ENCODE measurements at regions not wholly inside any gene's neighbourhood (a gene's known extent, or its start where the extent isn't known, plus 50 kb on each side); places are given as distances from the start of the nearest gene placed in this dataset.

GRCh38 chr5:116382874-116383266 lies 191.8 kb downstream of the SEMA6A start:
- no peak for TF ChIP-seq EGR1 (IDR thresholded peaks at IDR 0.05)

GRCh38 chr5:116382032-116382873 lies 192.4 kb downstream of the SEMA6A start:
- TF ChIP-seq RAD21 (IDR thresholded peaks at IDR 0.05; ENCODE audit: low read depth) (no peak), MAX (IDR thresholded peaks at IDR 0.05) (no peak), ZBTB7A (IDR thresholded peaks at IDR 0.05; ENCODE audit: low read depth) (no peak), TCF12 (IDR thresholded peaks at IDR 0.05; ENCODE audit: low read depth) (no peak), NFIC (IDR thresholded peaks at IDR 0.05) (no peak), CEBPB (IDR thresholded peaks at IDR 0.05) (no peak), YY1 (IDR thresholded peaks at IDR 0.05; ENCODE audit: low read depth) (no peak)

GRCh38 chr5:116381201-116381600 lies 193.4 kb downstream of the SEMA6A start:
- TF ChIP-seq CEBPB (IDR thresholded peaks at IDR 0.05) = no peak
- no peak for TF ChIP-seq YY1 (IDR thresholded peaks at IDR 0.05; ENCODE audit: low read depth)
- no peak for TF ChIP-seq TCF12 (IDR thresholded peaks at IDR 0.05; ENCODE audit: low read depth)

- no peak for TF ChIP-seq TEAD4 (IDR thresholded peaks at IDR 0.05)
- TF ChIP-seq YY1 (IDR thresholded peaks at IDR 0.05; ENCODE audit: low read depth) = no peak
- TF ChIP-seq TCF12 (IDR thresholded peaks at IDR 0.05; ENCODE audit: low read depth) = no peak
- TF ChIP-seq ZBTB7A (IDR thresholded peaks at IDR 0.05; ENCODE audit: low read depth) = no peak
- TF ChIP-seq USF1 (IDR thresholded peaks at IDR 0.05) = no peak
- no peak for TF ChIP-seq TAF1 (IDR thresholded peaks at IDR 0.05; ENCODE audit: low read depth)
- no peak for TF ChIP-seq RAD21 (IDR thresholded peaks at IDR 0.05; ENCODE audit: low read depth)
- TF ChIP-seq FOXM1 (IDR thresholded peaks at IDR 0.05; ENCODE audit: borderline replicate concordance, low read depth) = no peak
- TF ChIP-seq REST (IDR thresholded peaks at IDR 0.05; ENCODE audit: low read depth) = no peak
- no peak for TF ChIP-seq EGR1 (IDR thresholded peaks at IDR 0.05)
- TF ChIP-seq CREB1 (IDR thresholded peaks at IDR 0.05; ENCODE audit: low read depth) = no peak
- TF ChIP-seq MAX (IDR thresholded peaks at IDR 0.05) = no peak
- no peak for TF ChIP-seq EP300 (IDR thresholded peaks at IDR 0.05; ENCODE audit: borderline replicate concordance)
- no peak for TF ChIP-seq NFIC (IDR thresholded peaks at IDR 0.05)
These were observed 194.0 kb downstream of the SEMA6A start for GRCh38 chr5:116380621-116381020.

- no peak for TF ChIP-seq CREB1 (IDR thresholded peaks at IDR 0.05; ENCODE audit: low read depth)
- no peak for TF ChIP-seq MAX (IDR thresholded peaks at IDR 0.05)
- TF ChIP-seq YY1 (IDR thresholded peaks at IDR 0.05; ENCODE audit: low read depth) = no peak
- no peak for TF ChIP-seq CEBPB (IDR thresholded peaks at IDR 0.05)
- no peak for TF ChIP-seq USF1 (IDR thresholded peaks at IDR 0.05)
- no peak for TF ChIP-seq EP300 (IDR thresholded peaks at IDR 0.05; ENCODE audit: borderline replicate concordance)
- TF ChIP-seq TAF1 (IDR thresholded peaks at IDR 0.05; ENCODE audit: low read depth) = no peak
- no peak for TF ChIP-seq FOXM1 (IDR thresholded peaks at IDR 0.05; ENCODE audit: borderline replicate concordance, low read depth)
- TF ChIP-seq ZBTB7A (IDR thresholded peaks at IDR 0.05; ENCODE audit: low read depth) = no peak
These were observed 195.3 kb downstream of the SEMA6A start for GRCh38 chr5:116379306-116379705.

GRCh38 chr5:116378777-116379121 lies 195.9 kb downstream of the SEMA6A start:
- TF ChIP-seq USF1 (IDR thresholded peaks at IDR 0.05) (no peak), CEBPB (IDR thresholded peaks at IDR 0.05) (no peak), NFIC (IDR thresholded peaks at IDR 0.05) (no peak), TCF12 (IDR thresholded peaks at IDR 0.05; ENCODE audit: low read depth) (no peak), RAD21 (IDR thresholded peaks at IDR 0.05; ENCODE audit: low read depth) (no peak), EP300 (IDR thresholded peaks at IDR 0.05; ENCODE audit: borderline replicate concordance) (no peak), TAF1 (IDR thresholded peaks at IDR 0.05; ENCODE audit: low read depth) (no peak), YY1 (IDR thresholded peaks at IDR 0.05; ENCODE audit: low read depth) (no peak), TEAD4 (IDR thresholded peaks at IDR 0.05) (no peak), CREB1 (IDR thresholded peaks at IDR 0.05; ENCODE audit: low read depth) (no peak), MAX (IDR thresholded peaks at IDR 0.05) (no peak), REST (IDR thresholded peaks at IDR 0.05; ENCODE audit: low read depth) (no peak), ZBTB7A (IDR thresholded peaks at IDR 0.05; ENCODE audit: low read depth) (no peak)
